Activated CD8-positive, alpha-beta memory T cell treated with anti-CD3 and anti-CD28 coated beads, Interleukin-2, amount 50 U/mL, for 48 hours (primary cell): ENCODE measurements at regions not wholly inside any gene's neighbourhood (a gene's known extent, or its start where the extent isn't known, plus 50 kb on each side); places are given as distances from the start of the nearest gene placed in this dataset.

Source experiments
- DNase-seq: peaks from one replicate; pipeline ENCODE4 v3.0.0-alpha.2; 2020

- DNase-seq, result no peak
These were observed 1075.0 kb downstream of the TTLL7 start for GRCh38 chr1:82923931-82924330.

- DNase-seq, result no peak
These were observed 1077.2 kb downstream of the TTLL7 start for GRCh38 chr1:82921759-82922158.

GRCh38 chr1:82920418-82921248 is 1078.3 kb downstream of the TTLL7 start:
- no peak for DNase-seq

GRCh38 chr1:82919837-82920236 is 1079.1 kb downstream of the TTLL7 start:
- no peak for DNase-seq

- no peak for DNase-seq
These were observed 1091.6 kb downstream of the TTLL7 start for GRCh38 chr1:82907313-82907712.

- DNase-seq, result no peak
These were observed 1095.3 kb downstream of the TTLL7 start for GRCh38 chr1:82903626-82904025.

GRCh38 chr1:82901561-82901960 is 1097.4 kb downstream of the TTLL7 start:
- no peak for DNase-seq

GRCh38 chr1:82901118-82901517 is 1097.8 kb downstream of the TTLL7 start:
- no peak for DNase-seq

- no peak for DNase-seq
These were observed 1098.3 kb downstream of the ADGRL2 start for GRCh38 chr1:82899017-82899416.

GRCh38 chr1:82897549-82897948 is 1096.8 kb downstream of the ADGRL2 start:
- no peak for DNase-seq

GRCh38 chr1:82896036-82896435 is 1095.3 kb downstream of the ADGRL2 start:
- DNase-seq, result no peak

- DNase-seq, result no peak
These were observed 1093.9 kb downstream of the ADGRL2 start for GRCh38 chr1:82894635-82895034.

- no peak for DNase-seq
These were observed 1093.2 kb downstream of the ADGRL2 start for GRCh38 chr1:82893712-82894470.

- DNase-seq, result no peak
These were observed 1079.8 kb downstream of the ADGRL2 start for GRCh38 chr1:82880506-82880905.

- DNase-seq, result no peak
These were observed 1079.1 kb downstream of the ADGRL2 start for GRCh38 chr1:82879701-82880305.

GRCh38 chr1:82875170-82875569 is 1074.4 kb downstream of the ADGRL2 start:
- DNase-seq, result no peak

- DNase-seq, result no peak
These were observed 1073.3 kb downstream of the ADGRL2 start for GRCh38 chr1:82874041-82874440.

- DNase-seq, result no peak
These were observed 1069.6 kb downstream of the ADGRL2 start for GRCh38 chr1:82870332-82870731.

GRCh38 chr1:82867781-82868180 is 1067.0 kb downstream of the ADGRL2 start:
- DNase-seq, result no peak

- DNase-seq, result no peak
These were observed 1061.0 kb downstream of the ADGRL2 start for GRCh38 chr1:82861749-82862148.

GRCh38 chr1:82858031-82858430 is 1057.3 kb downstream of the ADGRL2 start:
- no peak for DNase-seq

GRCh38 chr1:82849460-82849859 is 1048.7 kb downstream of the ADGRL2 start:
- no peak for DNase-seq

GRCh38 chr1:82848043-82848442 is 1047.3 kb downstream of the ADGRL2 start:
- no peak for DNase-seq

- DNase-seq, result no peak
These were observed 1045.1 kb downstream of the ADGRL2 start for GRCh38 chr1:82845866-82846265.
